Panc1 (cell line): ENCODE measurements at regions not wholly inside any gene's neighbourhood (a gene's known extent, or its start where the extent isn't known, plus 50 kb on each side); places are given as distances from the start of the nearest gene placed in this dataset.

Experiments
- ATAC-seq: fragments of 200-7000 bp; cut with Tn5 transposase; 2 replicates; pipeline ENCODE4 v1.9.1; 2020; ENCODE audit warnings: mild to moderate bottlenecking, moderate library complexity
- BruUV-seq: library from RNA; stranded (reverse); fragments of 400-500 nt; replicated peaks from 2 replicates; lab custom pipeline; 2021; lab: Mats Ljungman, UMichigan
- CTCF ChIA-PET: fragments of 300-600 bp; sonication (Branson Sonifier 250); formaldehyde crosslinking; loops from one replicate; lab custom pipeline; 2022; ENCODE audit warnings: antibody characterized with exemption; lab: Charles Lee
- POLR2A ChIA-PET: fragments of 300-600 bp; sonication (Branson Sonifier 250); formaldehyde crosslinking; loops from one replicate; lab custom pipeline; 2022; ENCODE audit warnings: antibody characterized with exemption; lab: Charles Lee
- DNase-seq: peaks from one replicate; pipeline ENCODE4 v3.0.0-alpha.2; 2010; ENCODE audit warnings: low read depth, low spot score
- H3K27ac ChIP-seq: 2 replicates; pipeline ENCODE4 v1.5.1; 2011; ENCODE audit warnings: mild to moderate bottlenecking, low read length, inconsistent platforms
- H3K27me3 ChIP-seq: fragments of 200-500 bp; sonication (Bioruptor generic); 2 replicates; pipeline ENCODE4 v1.6.0; 2014; ENCODE audit warnings: low read length, inconsistent platforms; ENCODE audit not compliant: control insufficient read depth, insufficient read depth
- H3K36me3 ChIP-seq: fragments of 200-500 bp; sonication (Bioruptor generic); 2 replicates; pipeline ENCODE4 v1.5.1; 2014; ENCODE audit warnings: inconsistent platforms, mild to moderate bottlenecking, low read length, moderate library complexity; ENCODE audit not compliant: control insufficient read depth, insufficient read depth
- H3K4me1 ChIP-seq: 2 replicates; pipeline ENCODE4 v1.5.1; 2011; ENCODE audit warnings: inconsistent platforms, mild to moderate bottlenecking, low read length, moderate library complexity; ENCODE audit not compliant: control insufficient read depth, insufficient read depth
- H3K4me3 ChIP-seq, 2 experiments: 2 replicates each; pipeline ENCODE4 v1.5.1; 2011 to 2012; ENCODE audit warnings: low read depth in 2 of 2, low read length in 2 of 2, mild to moderate bottlenecking in 2 of 2, inconsistent platforms in 1 of 2, moderate library complexity in 1 of 2
- H3K9me3 ChIP-seq: fragments of 200-500 bp; sonication (Bioruptor generic); 2 replicates; pipeline ENCODE4 v1.5.1; 2014; ENCODE audit warnings: low read depth, mild to moderate bottlenecking, inconsistent platforms, low read length, moderate library complexity; ENCODE audit not compliant: control insufficient read depth, insufficient read depth
- POLR2AphosphoS5 ChIP-seq: IDR thresholded peaks from 2 replicates; pipeline ENCODE4 v1.6.1; 2012; ENCODE audit warnings: mild to moderate bottlenecking, low read depth, low read length, moderate library complexity
- REST ChIP-seq, 2 experiments: IDR thresholded peaks; 2 replicates each; pipeline ENCODE4 v1.6.1; 2011 to 2012; ENCODE audit warnings: low read depth in 2 of 2, control low read depth in 1 of 2, low read length in 1 of 2, mild to moderate bottlenecking in 1 of 2, moderate library complexity in 1 of 2; ENCODE audit not compliant: insufficient read depth in 1 of 2
- SIN3A ChIP-seq: IDR thresholded peaks from 2 replicates; pipeline ENCODE4 v1.6.1; 2012; ENCODE audit warnings: low read depth, mild to moderate bottlenecking, low read length, moderate library complexity, borderline replicate concordance; ENCODE audit not compliant: insufficient read depth
- TCF7L2 ChIP-seq: IDR thresholded peaks from 2 replicates; pipeline ENCODE4 v1.6.1; 2011; ENCODE audit warnings: mild to moderate bottlenecking, low read depth, low read length, inconsistent platforms
- in situ Hi-C: cut with HindIII; loops from 2 replicates; pipeline ENCODE4 v1.10.0; 2016; ENCODE audit warnings: low sequenced_read_pairs, low pct_unique_long_range_greater_than_20kb
- intact Hi-C: fragments of 100-400 bp; cut with micrococcal nuclease; formaldehyde crosslinking; loops from one replicate; pipeline ENCODE4 v1.10.0; 2022; ENCODE audit not compliant: unreplicated experiment
- TF ChIP-seq, protein P1 (sequence below): fragments of 450-650 bp; IDR thresholded peaks from 2 replicates; pipeline ENCODE4 v1.5.1; 2017; ENCODE audit warnings: mild to moderate bottlenecking

GRCh38 chr11:123286255-123286654, 91.2 kb upstream of the CLMP start:
- TF ChIP-seq, protein P1, sequence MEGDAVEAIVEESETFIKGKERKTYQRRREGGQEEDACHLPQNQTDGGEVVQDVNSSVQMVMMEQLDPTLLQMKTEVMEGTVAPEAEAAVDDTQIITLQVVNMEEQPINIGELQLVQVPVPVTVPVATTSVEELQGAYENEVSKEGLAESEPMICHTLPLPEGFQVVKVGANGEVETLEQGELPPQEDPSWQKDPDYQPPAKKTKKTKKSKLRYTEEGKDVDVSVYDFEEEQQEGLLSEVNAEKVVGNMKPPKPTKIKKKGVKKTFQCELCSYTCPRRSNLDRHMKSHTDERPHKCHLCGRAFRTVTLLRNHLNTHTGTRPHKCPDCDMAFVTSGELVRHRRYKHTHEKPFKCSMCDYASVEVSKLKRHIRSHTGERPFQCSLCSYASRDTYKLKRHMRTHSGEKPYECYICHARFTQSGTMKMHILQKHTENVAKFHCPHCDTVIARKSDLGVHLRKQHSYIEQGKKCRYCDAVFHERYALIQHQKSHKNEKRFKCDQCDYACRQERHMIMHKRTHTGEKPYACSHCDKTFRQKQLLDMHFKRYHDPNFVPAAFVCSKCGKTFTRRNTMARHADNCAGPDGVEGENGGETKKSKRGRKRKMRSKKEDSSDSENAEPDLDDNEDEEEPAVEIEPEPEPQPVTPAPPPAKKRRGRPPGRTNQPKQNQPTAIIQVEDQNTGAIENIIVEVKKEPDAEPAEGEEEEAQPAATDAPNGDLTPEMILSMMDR = no peak
- TF ChIP-seq TCF7L2 = no peak
- no peak for TF ChIP-seq REST (IDR thresholded peaks at IDR 0.05; ENCODE audit: insufficient read depth in 1 of 2, low read depth in 2 of 2, low read length in 1 of 2)
- TF ChIP-seq SIN3A = no peak
- no peak for TF ChIP-seq POLR2AphosphoS5
- ChIA-PET CTCF (no interaction called here), POLR2A (no interaction called here)
- DNase-seq (no peak), ATAC-seq (no peak)
- Histone ChIP-seq H3K4me1 (no peaks in the 10 kb centered on the region), H3K36me3 (no peaks in the 10 kb centered on the region), H3K27ac (no peak overlapping the region), H3K4me3 (no peak overlapping the region), H3K9me3 (no peaks in the 10 kb centered on the region), H3K27me3 (peaks cover 42% of the 10 kb centered on the region)
- no TSS peak for BruUV-seq
- in situ Hi-C loops (no loop called here), intact Hi-C loops (no loop called here)

- POLR2A ChIA-PET = interaction anchor here (0.6 to 0.7 kb wide), 5 partner anchors 8 to 230 kb away, joined by 3 to 17 read pairs (median 5); no protein-coding TSS in a partner anchor
These were observed 89.4 kb upstream of the CLMP start for GRCh38 chr11:123284454-123284853.

More at GRCh38 chr11:123284454-123284853, 89.4 kb upstream of the CLMP start:
- in situ Hi-C loops = no loop called here
- TF ChIP-seq TCF7L2 (no peak), SIN3A (no peak), REST (IDR thresholded peaks at IDR 0.05; ENCODE audit: insufficient read depth in 1 of 2, low read depth in 2 of 2, low read length in 1 of 2) (no peak), POLR2AphosphoS5 (no peak)
- TF ChIP-seq, protein P1 = no peak
- H3K27ac ChIP-seq = no peak overlapping the region
- H3K36me3 ChIP-seq = no peaks in the 10 kb centered on the region
- CTCF ChIA-PET = interaction anchor here (0.7 to 1.1 kb wide), 2 partner anchors 23 to 31 kb away, joined by 3 to 7 read pairs; no protein-coding TSS in a partner anchor
- intact Hi-C loops = no loop called here
- H3K27me3 ChIP-seq = peaks cover 40% of the 10 kb centered on the region
- no peaks in the 10 kb centered on the region for H3K9me3 ChIP-seq
- ATAC-seq (no peak), DNase-seq (no peak)
- no peak overlapping the region for H3K4me3 ChIP-seq
- no TSS peak for BruUV-seq
- H3K4me1 ChIP-seq = no peaks in the 10 kb centered on the region
